ENCODE measurements at regions not wholly inside any gene's neighbourhood (a gene's known extent, or its start where the extent isn't known, plus 50 kb on each side); places are given as distances from the start of the nearest gene placed in this dataset.

DNA sequence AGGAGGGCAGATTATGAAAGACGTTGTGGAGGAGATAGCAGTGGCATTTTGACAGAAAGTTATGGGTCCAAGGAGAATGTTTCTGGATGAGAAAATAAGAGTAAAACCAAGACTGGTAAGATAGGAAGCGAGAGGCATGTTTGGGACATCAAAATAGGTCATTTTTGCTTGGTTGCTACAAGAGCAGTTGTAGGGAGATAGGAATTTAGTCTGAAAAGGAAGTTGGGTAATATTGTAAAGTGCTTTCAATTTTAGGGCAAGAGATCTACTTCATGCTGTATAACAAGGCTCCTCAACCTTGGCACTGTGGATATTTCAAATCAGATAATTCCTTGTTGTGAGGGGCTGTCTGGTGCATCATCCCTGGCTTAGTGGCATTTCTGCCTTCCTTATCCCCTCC lies 118.0 kb upstream of the DPH6 start:
- DNase-seq, result no peak

DNA sequence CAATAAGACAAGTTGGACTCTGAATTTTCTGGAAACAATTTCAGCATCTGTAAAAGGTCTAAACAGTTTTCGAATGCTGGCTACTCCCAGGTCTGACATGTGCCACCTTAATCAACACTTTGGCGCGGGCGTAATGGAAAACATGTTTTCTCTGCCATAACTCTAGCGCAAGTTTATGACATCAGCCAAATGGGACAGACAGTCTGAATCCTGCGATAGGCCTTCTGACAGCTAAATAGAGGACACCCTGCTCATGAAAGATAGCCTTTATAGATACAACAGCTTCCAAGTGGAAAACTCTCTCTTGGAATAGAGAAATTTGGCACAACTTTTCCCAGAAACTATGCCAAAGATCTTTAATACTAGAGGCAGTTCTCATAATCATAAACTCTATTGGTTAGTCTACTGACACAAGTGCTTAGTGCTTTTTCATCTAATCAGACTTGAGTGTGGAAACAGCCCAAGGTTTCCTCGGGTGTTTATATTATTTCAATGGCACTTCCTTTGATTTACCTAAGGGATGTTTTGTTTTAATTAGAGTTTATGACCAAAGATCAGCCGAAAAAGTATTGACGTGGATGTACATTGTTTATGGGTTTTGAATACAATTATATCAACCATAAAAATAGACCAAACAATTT lies 120.1 kb upstream of the DPH6 start:
- DNase-seq, result no peak

DNA sequence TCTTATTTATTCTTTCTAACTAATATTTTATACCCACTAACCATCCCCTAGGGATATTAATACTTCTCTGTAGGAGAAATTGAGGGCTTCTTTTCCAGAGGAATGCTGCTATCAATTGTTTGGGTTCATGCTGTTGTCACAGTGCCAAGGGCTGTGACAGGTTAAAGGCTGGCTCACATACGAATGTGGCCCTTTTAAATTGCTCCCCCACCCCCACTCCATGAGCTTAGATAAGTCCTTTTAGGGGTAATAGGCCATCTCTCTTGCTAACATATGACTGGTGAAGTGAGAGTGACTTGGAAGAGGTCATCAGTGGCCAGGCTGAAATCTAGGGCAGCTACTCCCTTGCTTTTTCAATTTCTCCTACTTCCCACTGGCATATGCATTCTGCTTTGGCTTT lies 121.9 kb upstream of the DPH6 start:
- DNase-seq, result no peak

DNA sequence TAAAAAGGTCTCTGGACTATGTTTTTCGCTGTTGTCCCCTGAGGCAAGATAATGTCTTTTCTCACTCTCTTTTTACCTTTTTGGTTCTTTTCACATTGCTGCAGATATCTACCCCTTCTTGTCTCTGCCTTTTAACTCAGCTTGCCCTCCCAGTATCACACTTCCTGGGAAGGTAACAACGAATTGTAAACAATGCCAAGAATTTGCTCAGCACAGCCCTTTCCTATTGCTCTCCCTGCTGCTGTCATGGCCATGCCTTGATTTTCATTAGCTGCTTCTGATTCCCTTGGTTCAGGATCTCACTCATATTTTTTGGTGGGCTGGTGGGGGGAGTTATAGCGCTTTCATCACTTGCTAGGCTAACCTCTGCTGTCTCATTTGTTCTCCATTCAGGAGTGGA lies 123.1 kb upstream of the DPH6 start:
- no peak for DNase-seq

DNA sequence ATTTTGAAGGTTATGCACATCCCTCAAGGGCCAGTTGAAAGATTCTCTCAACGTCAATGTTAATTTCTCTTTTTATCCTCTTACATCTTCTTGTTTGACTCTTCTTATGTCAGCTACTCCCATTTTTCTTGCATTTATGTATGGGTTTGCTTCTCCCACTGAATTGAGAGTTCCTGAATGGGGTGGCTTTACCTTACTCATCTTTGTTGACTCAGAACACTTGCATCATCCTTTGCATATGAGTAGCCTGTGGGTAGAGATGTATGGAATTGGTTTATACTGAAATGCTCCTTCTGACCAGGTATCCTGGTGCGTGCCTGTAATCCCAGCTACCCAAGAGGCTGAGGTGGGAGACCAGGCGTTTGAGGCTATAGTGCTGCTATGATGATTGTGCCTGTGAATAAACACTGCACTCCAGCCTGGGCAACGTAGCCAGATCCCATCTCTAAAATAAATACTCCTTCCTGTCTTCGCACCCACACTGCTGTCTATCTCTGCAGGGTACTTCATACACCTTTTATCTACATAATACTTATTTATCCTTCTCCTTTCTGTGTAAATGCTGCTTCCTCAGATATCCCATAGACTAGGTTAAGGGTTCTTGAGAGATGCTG lies 123.6 kb upstream of the DPH6 start:
- DNase-seq, result no peak

DNA sequence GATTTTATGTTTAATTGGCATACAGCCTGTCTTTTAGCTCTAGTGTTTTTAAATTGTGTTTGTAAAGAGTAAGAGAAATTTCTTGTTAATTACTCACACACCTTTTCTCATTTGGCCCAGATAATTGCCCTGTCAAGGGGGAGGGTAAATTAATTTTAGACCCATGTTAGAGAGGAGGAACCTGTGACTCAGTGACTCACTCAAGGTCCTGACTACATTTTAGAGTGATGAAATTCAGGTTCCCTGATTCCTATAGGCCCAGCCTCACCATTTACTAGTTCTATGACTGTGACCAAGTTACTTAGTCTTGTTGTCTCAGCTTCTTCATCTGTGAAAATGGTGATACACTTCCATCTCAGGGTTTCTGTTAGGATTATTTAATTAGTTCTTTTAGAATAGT lies 125.2 kb upstream of the DPH6 start:
- no peak for DNase-seq

DNA sequence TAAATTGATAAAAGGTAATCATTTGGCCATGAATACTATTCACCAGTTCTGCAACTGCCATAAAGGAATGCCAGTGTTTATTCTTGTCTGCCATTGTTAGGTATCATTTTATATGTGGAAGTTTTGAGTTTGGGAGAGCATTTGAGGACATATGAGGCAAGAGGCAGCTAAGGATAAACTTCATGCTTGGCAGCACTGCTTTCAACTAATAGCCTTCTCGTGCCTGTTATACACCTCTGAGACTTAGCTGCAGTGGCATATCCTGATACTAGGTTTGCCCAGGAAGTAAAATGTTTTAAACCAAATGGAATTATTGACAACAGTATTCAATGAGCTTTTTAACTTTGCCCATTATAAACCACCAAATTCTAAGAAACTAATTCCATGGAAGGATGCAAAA lies 126.0 kb upstream of the DPH6 start:
- no peak for DNase-seq

DNA sequence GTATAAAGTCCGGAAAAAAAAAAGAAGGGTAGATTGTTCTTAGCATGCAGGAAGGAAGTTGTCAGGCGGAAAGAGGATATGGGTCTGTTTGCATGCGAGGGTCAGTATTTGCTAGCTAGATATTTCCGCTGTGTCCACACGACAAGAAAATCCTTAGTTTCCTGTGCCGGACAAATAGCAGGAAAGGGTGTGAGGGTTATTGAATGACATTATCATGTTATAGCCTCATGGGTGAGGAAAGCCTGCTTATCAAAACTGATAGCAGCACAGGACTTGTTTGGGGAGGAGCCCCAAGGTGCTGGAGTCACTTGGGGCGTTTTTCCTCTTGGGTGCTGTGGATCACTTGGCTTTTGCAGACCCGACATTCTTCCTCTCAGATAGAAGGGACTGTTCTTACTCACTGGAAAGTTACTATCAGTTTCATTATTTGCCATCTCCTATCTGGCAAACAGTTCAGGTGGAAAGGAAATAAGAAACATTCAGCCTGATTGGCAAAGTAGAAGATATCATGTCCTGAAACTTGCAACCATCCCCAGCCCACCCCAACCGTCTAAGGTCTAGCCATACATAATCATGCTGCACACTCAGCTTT lies 127.2 kb upstream of the DPH6 start:
- DNase-seq, result no peak

DNA sequence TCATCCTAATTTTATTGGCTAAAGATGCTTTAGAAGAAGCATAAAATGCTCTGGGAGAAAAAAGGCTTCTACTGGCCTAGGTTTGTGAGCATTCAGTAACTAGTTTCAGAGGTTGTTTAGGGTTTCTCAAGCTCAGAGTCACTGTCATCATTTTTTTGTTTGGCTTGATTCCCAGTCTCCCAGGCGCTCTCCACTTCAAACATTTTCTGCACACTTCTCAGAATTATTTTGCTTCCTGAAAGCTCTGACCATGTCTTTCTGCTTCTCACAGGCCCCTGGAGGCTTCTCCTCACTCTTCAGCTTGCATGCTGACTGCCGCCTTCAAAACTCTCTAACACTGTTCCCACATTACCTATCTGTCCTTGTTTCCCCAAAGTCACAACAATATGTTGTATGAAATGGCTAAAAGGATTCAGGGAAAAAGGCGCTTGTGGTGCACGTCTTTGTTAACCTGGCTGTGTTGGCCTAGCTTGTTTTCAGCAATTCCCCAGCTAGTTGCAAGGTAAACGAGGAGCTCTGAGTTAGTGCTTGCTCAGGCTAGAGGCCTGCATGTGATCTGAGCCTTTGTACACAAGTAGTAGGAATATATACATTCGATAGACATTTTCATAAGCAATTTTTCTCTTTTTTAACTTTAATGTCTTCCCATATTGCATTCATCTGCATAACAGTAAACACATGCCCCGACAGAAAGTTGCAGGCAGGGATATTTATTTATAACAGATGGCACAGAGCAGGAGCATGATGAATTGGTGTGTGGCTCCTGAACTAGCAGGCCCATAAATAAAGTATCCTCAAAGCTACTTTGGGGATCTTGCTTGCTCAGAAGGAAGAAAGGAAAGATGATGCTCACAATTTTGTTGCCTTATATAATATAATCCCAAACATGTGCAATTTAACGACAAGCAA lies 129.2 kb upstream of the DPH6 start:
- no peak for DNase-seq

DNA sequence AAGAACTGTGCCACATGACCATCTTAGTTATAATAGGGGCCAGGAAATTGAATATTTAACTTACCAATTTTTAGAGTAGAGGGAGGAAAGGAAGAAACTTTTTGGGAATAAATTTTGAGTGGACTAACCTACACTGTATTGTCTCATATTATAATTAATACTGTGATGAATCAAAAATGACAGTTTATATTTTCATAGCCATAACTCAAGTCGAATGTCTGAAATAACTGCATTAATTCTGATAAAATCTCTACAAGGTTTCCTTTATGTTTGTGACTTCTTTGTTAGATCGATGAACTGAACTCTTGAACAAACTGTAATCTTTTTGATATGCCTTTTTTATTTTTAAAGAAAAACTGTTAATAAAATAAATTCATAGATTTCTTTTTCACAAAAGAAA lies 132.8 kb upstream of the DPH6 start:
- DNase-seq, result no peak

DNA sequence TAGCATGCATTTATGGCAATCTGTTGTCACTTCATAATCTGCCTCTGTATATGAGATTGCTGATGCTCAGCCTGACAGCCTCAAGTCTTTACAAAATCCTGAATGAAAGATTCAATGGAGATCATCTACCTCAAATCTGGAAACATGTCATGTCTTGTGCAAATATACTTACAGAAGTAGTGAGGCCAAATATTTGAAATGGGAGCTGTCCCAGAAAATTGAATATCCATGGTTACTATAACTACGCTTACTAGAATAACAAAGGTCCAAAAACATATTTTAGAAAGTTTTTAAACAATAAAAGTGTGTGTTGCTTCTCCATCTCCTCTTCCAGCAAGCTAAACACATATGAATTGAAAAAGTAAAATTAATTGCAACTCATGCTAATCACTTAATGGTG lies 133.2 kb upstream of the DPH6 start:
- DNase-seq, result no peak

DNA sequence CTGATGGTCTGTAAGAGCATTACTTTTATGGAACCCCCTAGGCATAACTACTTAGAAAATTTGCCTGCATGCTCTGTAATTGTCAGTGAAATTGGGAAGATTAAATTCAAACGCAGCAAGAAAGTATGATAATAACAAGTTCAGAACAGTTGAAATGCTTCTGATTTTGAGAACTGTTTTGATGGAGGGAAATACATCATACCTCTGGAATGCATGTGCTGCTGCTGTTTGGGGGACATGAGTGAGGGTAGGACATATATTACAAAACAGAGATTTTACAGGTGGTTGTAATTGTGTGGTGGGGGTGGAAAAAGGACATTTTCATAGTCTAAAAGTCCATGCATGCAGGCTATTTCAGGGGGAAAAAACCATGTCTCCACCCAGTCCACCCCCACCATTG lies 135.0 kb upstream of the DPH6 start:
- DNase-seq, result no peak

DNA sequence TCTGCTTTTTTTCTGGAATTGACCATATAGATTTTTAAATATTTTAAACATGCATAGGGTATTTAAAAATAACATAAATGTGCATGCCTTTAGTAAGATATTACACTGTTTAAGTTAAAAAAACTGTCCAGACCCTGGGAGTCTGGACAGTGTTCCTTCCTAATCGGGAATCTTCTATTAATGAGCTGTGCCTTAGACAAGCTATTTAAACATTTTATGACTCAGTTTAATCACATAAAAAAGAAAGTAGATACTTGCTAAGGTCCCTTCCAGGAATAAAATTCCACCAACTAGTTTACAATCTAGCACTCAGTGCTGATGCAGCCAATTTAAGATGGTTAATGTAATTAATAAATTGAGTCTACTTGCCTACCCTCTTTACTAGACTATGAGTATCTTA lies 140.4 kb upstream of the DPH6 start:
- no peak for DNase-seq

DNA sequence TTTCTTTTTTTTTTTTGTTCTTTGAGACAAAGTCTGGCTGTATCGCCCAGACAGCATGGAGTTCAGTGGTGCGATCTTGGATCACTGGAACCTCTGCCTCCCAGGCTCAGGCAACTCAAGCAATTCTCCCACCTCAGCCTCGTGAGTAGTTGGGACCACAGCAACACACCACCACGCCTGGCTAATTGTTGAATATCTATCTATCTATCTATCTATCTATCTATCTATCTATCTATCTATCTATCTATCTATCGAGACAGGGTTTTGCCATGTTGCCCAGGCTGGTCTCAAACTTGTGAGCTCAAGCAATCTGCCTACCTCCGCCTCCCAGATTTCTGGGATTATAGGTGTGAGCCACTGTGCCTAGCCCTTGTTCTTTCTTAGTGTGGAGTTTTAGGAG lies 143.3 kb upstream of the DPH6 start:
- DNase-seq, result no peak

DNA sequence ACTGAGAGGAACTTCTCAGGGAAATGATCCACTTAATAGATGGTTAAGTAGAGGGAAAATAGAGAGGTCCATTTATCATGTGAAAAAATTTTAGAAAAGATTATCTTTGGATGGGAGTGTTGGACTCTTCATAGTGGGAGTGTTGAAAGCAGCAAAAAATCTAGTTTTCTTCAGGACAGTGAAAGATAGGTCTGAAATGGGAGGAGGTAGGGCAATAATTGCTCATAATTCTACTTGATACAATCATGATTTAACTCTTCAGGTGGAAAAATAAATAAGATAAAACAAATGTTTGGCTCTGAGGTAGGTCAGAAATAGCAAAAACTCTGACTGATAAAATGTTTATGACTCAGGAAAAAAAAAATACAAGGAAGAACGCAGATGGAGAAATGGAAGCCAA lies 144.1 kb upstream of the DPH6 start:
- DNase-seq, result no peak

DNA sequence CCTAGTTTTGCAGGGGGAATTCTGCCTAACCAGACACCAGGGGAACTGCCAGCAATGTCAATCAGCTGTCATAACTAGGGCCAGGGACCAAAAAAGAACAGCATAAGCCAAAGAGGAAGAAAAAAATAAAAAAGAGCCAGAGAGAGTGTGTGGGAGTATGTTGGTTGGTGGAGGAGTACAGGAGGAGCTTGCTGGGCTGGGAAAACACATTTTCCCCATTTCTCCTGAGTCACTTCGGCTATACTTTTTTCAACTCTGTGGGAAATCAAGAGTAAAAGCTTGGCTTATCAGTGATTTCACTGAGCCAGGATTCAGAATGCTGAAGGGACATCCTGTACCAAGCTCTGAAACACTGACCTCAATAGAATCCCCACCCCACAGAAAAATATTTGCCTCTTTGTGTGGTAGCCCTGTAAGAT lies 144.7 kb upstream of the DPH6 start:
- no peak for DNase-seq

DNA sequence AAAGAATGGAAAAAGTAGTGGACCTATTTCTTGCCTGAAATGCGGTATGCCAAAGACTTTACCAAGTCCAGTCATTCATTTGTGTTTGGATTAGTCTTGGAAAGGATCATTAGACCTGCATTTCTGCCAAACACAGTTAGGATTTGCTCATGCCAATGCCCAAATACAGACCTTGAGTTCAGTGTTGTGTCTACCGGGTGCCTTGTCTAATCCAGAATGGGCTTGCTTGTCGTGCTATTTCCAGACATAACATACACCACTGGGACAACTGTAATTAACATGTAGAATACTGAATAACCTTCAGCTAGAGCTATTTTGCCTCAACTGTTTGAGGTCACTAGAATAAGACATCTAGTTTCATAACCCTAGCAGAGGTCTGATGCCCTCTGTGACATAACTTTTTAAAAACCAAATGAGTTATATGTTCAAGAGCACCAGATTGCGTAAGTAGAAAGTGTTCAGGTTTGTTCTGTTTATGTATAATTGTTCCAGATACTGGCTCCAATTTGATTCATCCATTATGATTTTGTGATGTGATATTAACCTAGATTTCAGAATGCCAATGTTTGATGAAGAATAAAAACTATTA lies 145.3 kb upstream of the DPH6 start:
- DNase-seq, result no peak

DNA sequence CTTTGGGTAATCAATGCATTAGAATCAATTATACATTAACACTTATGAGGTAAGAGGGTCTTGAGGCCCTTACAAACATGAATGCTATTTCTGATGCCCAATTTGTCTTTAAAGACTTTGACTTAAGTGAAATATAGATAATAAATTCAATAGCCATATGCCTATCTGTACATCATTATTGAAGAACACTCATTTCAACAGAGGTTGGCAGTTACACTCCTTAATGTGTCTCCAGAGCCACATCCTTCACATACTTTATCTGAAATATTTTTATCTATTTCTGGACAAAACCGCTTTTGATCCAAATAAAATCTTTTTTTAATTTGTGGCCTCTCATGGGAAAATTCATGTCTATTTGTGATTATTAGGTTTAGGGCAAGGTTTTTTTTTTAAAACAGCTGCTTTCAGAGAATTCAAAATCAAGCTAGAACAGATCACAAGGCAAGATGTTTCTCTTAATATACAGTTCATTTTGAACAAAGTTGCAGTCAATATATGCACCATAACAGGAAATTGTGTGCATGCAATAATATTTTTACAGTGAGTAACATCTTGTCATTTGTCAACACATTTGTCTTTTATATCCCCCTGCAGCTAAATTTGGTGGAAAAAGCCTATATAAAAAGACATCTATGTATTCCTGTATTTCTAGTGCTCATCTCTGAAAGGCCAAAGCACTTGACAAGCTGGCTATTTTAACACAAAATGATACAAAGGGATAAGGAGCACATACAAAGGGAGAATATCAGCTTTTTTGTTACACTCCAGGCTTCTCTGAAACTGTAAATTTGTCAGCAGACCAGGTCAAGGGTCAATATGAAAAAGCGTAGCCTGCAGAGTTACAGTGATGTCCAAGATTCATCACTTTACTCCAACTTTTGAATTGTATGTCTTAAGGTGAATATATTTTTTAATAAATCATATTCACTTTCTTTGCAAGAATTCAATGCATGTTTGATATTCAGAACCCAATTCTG lies 146.2 kb upstream of the DPH6 start:
- no peak for DNase-seq

DNA sequence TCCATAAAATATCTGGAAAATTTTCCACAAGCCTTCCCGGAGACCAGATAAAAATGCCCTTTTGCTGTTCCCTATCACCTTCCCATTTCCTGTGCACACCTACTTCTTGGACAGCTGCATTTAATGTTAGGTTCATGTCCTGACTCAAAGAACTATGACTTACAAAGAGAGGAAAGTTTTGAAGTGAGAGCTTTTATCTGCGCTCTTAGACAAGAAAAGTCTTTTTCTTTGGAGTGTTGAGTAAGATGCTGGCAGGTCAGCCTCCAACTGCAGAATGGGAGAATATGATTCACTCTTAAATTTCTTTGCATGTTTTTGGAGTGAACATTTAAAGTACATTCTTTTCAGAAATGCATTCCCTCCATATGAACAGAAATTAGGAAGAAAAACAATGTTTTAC lies 147.3 kb upstream of the DPH6 start:
- no peak for DNase-seq

DNA sequence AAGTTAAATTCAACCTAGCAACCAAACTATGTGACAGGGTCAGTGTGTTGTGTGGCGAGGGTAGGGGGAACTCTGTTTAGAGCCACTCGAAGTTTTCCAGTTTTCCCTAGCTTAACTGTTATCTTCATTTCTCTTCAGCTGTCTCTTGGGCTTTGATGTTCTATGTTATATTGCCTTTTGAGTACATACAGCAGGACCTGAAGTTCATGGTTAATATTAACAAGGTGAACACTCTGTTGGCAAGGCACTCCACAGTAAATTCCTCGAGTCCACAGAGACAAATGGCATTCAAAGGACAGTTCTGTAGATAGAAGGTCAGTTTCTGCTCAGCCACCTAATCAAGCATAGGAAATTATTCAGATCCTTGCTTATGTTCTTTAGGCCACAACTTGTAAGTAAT lies 147.9 kb upstream of the DPH6 start:
- DNase-seq, result no peak

DNA sequence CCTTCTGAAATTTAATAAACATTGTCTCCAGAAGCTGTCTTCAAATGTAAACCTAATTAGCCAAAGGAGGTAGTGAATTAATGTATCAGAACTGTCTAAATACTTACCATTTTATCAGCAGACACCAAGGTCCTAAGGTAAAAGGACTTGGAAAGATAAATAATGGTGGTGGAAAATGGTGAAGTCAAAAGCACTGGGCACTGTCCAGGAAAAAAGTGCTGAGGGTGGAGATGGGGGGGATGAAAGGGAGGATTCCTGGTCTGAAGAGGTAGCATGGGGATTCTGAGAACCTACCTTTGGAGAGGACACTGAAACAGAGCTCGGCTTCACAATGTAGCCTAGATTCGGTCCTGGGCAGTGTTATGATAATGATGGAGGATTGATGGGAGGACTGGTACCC lies 149.0 kb upstream of the DPH6 start:
- no peak for DNase-seq

DNA sequence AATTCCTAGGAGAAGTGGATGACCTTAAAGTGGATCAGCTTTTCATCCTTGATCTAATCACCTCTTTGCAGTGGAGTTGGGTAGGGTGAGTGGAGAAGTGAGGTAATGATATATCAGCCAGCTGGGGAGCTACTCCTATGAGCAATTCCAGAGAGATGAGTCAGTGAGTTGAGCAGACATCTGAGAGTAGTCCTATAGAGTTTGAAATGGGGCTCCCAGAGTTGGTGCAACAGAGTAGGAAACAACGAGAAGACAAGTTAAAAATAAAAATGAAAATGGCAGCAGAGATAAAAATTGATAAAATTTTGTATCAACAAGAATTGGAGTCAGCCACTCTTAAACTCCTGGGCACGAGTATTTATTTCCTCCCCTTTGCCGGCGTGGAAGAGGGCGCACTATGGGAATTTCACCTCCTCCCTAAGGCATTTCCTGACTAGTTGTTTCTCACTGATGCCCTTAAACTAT lies 150.8 kb upstream of the DPH6 start:
- no peak for DNase-seq

Data from NCI-H2081 treated with DMSO at 0.1 percent for 48 hours (cell line).